ENCODE measurements at regions not wholly inside any gene's neighbourhood (a gene's known extent, or its start where the extent isn't known, plus 50 kb on each side); places are given as distances from the start of the nearest gene placed in this dataset.

DNA sequence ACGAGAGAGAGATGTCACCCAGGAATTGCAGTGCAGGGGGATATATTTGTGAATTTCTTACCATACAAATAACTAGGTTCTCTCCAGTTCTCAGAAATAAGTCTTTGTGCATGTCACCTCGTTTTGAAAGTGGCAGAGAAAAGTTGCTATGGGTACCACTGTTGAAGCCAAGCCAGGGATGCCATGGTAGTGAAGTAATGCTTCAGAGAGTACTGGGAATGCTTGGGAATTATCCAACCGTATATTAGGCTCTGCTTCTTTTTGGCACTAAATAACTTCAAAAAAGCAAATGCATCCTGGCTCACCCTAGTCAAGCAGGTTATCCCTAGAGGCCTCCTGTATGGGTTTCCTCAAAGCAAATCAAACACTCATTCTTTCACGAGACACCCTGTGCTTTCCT is 50.7 kb upstream of the DDX18 start:
- no peaks in the 10 kb centered on the region for H3K27me3 ChIP-seq (ENCODE audit: insufficient read depth, low read length, poor library complexity)
- H3K9ac ChIP-seq (ENCODE audit: low read depth, low read length), result no peak overlapping the region
- no peak for ATAC-seq (ENCODE audit: insufficient read depth, low read depth)
- no peaks in the 10 kb centered on the region for H3K4me1 ChIP-seq (ENCODE audit: insufficient read depth, low read length)
- no peaks in the 10 kb centered on the region for H3K9me3 ChIP-seq (ENCODE audit: insufficient read depth, low read length, severe bottlenecking)
- no peaks in the 10 kb centered on the region for H4K20me1 ChIP-seq (ENCODE audit: insufficient read depth, low read length)
- no peaks in the 10 kb centered on the region for H3K79me2 ChIP-seq (ENCODE audit: insufficient read depth, low read length)
- H3K4me2 ChIP-seq (ENCODE audit: insufficient read depth, low read length), result no peak overlapping the region
- no peak overlapping the region for H3K4me3 ChIP-seq (ENCODE audit: low read depth in 1 of 2, low read length in 2 of 2)
- DNase-seq, result no peak
- no peak overlapping the region for H2AFZ ChIP-seq (ENCODE audit: low read depth, low read length)
- no peaks in the 10 kb centered on the region for H3K36me3 ChIP-seq (ENCODE audit: insufficient read depth, low read length)
- TF ChIP-seq EZH2 (IDR thresholded peaks at IDR 0.05; ENCODE audit: borderline replicate concordance, low read depth, low read length, severe bottlenecking), result no peak
- TF ChIP-seq, protein P1, sequence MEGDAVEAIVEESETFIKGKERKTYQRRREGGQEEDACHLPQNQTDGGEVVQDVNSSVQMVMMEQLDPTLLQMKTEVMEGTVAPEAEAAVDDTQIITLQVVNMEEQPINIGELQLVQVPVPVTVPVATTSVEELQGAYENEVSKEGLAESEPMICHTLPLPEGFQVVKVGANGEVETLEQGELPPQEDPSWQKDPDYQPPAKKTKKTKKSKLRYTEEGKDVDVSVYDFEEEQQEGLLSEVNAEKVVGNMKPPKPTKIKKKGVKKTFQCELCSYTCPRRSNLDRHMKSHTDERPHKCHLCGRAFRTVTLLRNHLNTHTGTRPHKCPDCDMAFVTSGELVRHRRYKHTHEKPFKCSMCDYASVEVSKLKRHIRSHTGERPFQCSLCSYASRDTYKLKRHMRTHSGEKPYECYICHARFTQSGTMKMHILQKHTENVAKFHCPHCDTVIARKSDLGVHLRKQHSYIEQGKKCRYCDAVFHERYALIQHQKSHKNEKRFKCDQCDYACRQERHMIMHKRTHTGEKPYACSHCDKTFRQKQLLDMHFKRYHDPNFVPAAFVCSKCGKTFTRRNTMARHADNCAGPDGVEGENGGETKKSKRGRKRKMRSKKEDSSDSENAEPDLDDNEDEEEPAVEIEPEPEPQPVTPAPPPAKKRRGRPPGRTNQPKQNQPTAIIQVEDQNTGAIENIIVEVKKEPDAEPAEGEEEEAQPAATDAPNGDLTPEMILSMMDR (IDR thresholded peaks at IDR 0.05; ENCODE audit: borderline replicate concordance, extremely low read depth, low read length, poor library complexity, severe bottlenecking), result no peak
- no peak overlapping the region for H3K27ac ChIP-seq (ENCODE audit: low read length)

Data from DND-41 (cell line).